ENCODE measurements at regions not wholly inside any gene's neighbourhood (a gene's known extent, or its start where the extent isn't known, plus 50 kb on each side); places are given as distances from the start of the nearest gene placed in this dataset.

- Histone ChIP-seq H3K79me2 (ENCODE audit: control insufficient read depth, insufficient read depth, low read length, poor library complexity) (no peaks in the 10 kb centered on the region), H3K18ac (ENCODE audit: low read length) (no peak overlapping the region), H3K14ac (ENCODE audit: low read length) (no peak overlapping the region), H4K8ac (ENCODE audit: low read depth, low read length) (no peak overlapping the region), H4K12ac (ENCODE audit: low read depth, low read length) (no peak overlapping the region), H3K4me1 (ENCODE audit: control insufficient read depth in 1 of 2, insufficient read depth in 2 of 2, low read length in 2 of 2) (no peaks in the 10 kb centered on the region), H4K91ac (ENCODE audit: low read depth, low read length) (no peak overlapping the region), H2BK5ac (ENCODE audit: low read depth, low read length, poor library complexity) (no peak overlapping the region), H2BK12ac (ENCODE audit: low read length) (no peak overlapping the region), H3K4ac (ENCODE audit: low read depth, low read length) (no peak overlapping the region), H2AFZ (ENCODE audit: insufficient read depth, low read length, poor library complexity) (no peak overlapping the region), H3K9ac (ENCODE audit: low read length) (no peak overlapping the region), H3K4me2 (ENCODE audit: low read length) (no peak overlapping the region), H3K36me3 (ENCODE audit: control insufficient read depth in 1 of 2, insufficient read depth in 2 of 2, low read length in 2 of 2) (no peaks in the 10 kb centered on the region), H3K4me3 (ENCODE audit: low read depth, low read length) (no peak overlapping the region), H3K9me3 (ENCODE audit: insufficient read depth, low read depth, low read length) (no peaks in the 10 kb centered on the region), H3K23ac (ENCODE audit: low read length) (no peak overlapping the region), H2BK120ac (ENCODE audit: insufficient read depth, low read length, poor library complexity) (no peak overlapping the region), H3K79me1 (ENCODE audit: low read length) (no peaks in the 10 kb centered on the region), H2AK5ac (ENCODE audit: low read length) (no peak overlapping the region), H3K27ac (ENCODE audit: low read depth, low read length) (no peak overlapping the region), H3K27me3 (ENCODE audit: insufficient read depth, low read length) (no peaks in the 10 kb centered on the region)
- no CpG with 5 or more reads among the region's 2 CpGs for whole genome bisulfite sequencing (ENCODE audit: extremely low coverage, insufficient coverage, insufficient read length)
- peak in 1 of 2 donors; percentile 10 for DNase-seq
These were observed 58.0 kb upstream of the TEX9 start for GRCh38 chr15:56307180-56307579.

- Histone ChIP-seq H4K91ac (ENCODE audit: low read depth, low read length) (no peak overlapping the region), H3K14ac (ENCODE audit: low read length) (no peak overlapping the region), H2BK120ac (ENCODE audit: insufficient read depth, low read length, poor library complexity) (no peak overlapping the region), H3K18ac (ENCODE audit: low read length) (no peak overlapping the region), H3K79me1 (ENCODE audit: low read length) (no peaks in the 10 kb centered on the region), H3K4ac (ENCODE audit: low read depth, low read length) (no peak overlapping the region), H3K27ac (ENCODE audit: low read depth, low read length) (no peak overlapping the region), H3K23ac (ENCODE audit: low read length) (no peak overlapping the region), H2BK12ac (ENCODE audit: low read length) (no peak overlapping the region), H4K8ac (ENCODE audit: low read depth, low read length) (no peak overlapping the region), H3K36me3 (ENCODE audit: control insufficient read depth in 1 of 2, insufficient read depth in 2 of 2, low read length in 2 of 2) (no peaks in the 10 kb centered on the region), H3K79me2 (ENCODE audit: control insufficient read depth, insufficient read depth, low read length, poor library complexity) (no peaks in the 10 kb centered on the region), H4K12ac (ENCODE audit: low read depth, low read length) (no peak overlapping the region), H3K9ac (ENCODE audit: low read length) (no peak overlapping the region), H2AFZ (ENCODE audit: insufficient read depth, low read length, poor library complexity) (no peak overlapping the region), H3K27me3 (ENCODE audit: insufficient read depth, low read length) (no peaks in the 10 kb centered on the region), H2AK5ac (ENCODE audit: low read length) (no peak overlapping the region), H3K4me3 (ENCODE audit: low read depth, low read length) (no peak overlapping the region), H3K9me3 (ENCODE audit: insufficient read depth, low read depth, low read length) (no peaks in the 10 kb centered on the region), H3K4me2 (ENCODE audit: low read length) (no peak overlapping the region), H3K4me1 (ENCODE audit: control insufficient read depth in 1 of 2, insufficient read depth in 2 of 2, low read length in 2 of 2) (no peaks in the 10 kb centered on the region), H2BK5ac (ENCODE audit: low read depth, low read length, poor library complexity) (no peak overlapping the region)
- WGBS (ENCODE audit: extremely low coverage, insufficient coverage, insufficient read length): no CpG with 5 or more reads among the region's 1 CpG
- DNase-seq: no peak
These were observed 55.0 kb upstream of the RFX7 start for GRCh38 chr15:56298723-56299122.

- no peak overlapping the region for H2AFZ ChIP-seq (ENCODE audit: insufficient read depth, low read length, poor library complexity)
- no peak overlapping the region for H4K12ac ChIP-seq (ENCODE audit: low read depth, low read length)
- H2BK5ac ChIP-seq (ENCODE audit: low read depth, low read length, poor library complexity): no peak overlapping the region
- H3K79me2 ChIP-seq (ENCODE audit: control insufficient read depth, insufficient read depth, low read length, poor library complexity): no peaks in the 10 kb centered on the region
- no peak overlapping the region for H3K4me2 ChIP-seq (ENCODE audit: low read length)
- H3K4ac ChIP-seq (ENCODE audit: low read depth, low read length): no peak overlapping the region
- no peaks in the 10 kb centered on the region for H3K4me1 ChIP-seq (ENCODE audit: control insufficient read depth in 1 of 2, insufficient read depth in 2 of 2, low read length in 2 of 2)
- peaks cover 2% of the 10 kb centered on the region for H3K9me3 ChIP-seq (ENCODE audit: insufficient read depth, low read depth, low read length)
- no peaks in the 10 kb centered on the region for H3K79me1 ChIP-seq (ENCODE audit: low read length)
- no peaks in the 10 kb centered on the region for H3K27me3 ChIP-seq (ENCODE audit: insufficient read depth, low read length)
- no peak overlapping the region for H2BK120ac ChIP-seq (ENCODE audit: insufficient read depth, low read length, poor library complexity)
- H3K9ac ChIP-seq (ENCODE audit: low read length): no peak overlapping the region
- no peak overlapping the region for H4K8ac ChIP-seq (ENCODE audit: low read depth, low read length)
- no peak overlapping the region for H3K23ac ChIP-seq (ENCODE audit: low read length)
- H2AK5ac ChIP-seq (ENCODE audit: low read length): no peak overlapping the region
- H3K36me3 ChIP-seq (ENCODE audit: control insufficient read depth in 1 of 2, insufficient read depth in 2 of 2, low read length in 2 of 2): no peaks in the 10 kb centered on the region
- DNase-seq: no peak
- no peak overlapping the region for H4K91ac ChIP-seq (ENCODE audit: low read depth, low read length)
- H3K4me3 ChIP-seq (ENCODE audit: low read depth, low read length): no peak overlapping the region
- WGBS (ENCODE audit: extremely low coverage, insufficient coverage, insufficient read length): no CpG with 5 or more reads among the region's 2 CpGs
- H2BK12ac ChIP-seq (ENCODE audit: low read length): no peak overlapping the region
- H3K18ac ChIP-seq (ENCODE audit: low read length): no peak overlapping the region
- H3K14ac ChIP-seq (ENCODE audit: low read length): no peak overlapping the region
- no peak overlapping the region for H3K27ac ChIP-seq (ENCODE audit: low read depth, low read length)
These were observed 51.8 kb upstream of the RFX7 start for GRCh38 chr15:56295433-56295832.

GRCh38 chr15:56293495-56294292, 50.0 kb upstream of the RFX7 start:
- Histone ChIP-seq H2BK5ac (ENCODE audit: low read depth, low read length, poor library complexity) (no peak overlapping the region), H2BK12ac (ENCODE audit: low read length) (no peak overlapping the region), H3K27ac (ENCODE audit: low read depth, low read length) (no peak overlapping the region), H3K14ac (ENCODE audit: low read length) (no peak overlapping the region), H3K18ac (ENCODE audit: low read length) (no peak overlapping the region), H3K4me3 (ENCODE audit: low read depth, low read length) (no peak overlapping the region), H2AFZ (ENCODE audit: insufficient read depth, low read length, poor library complexity) (no peak overlapping the region), H3K79me1 (ENCODE audit: low read length) (no peaks in the 10 kb centered on the region), H4K8ac (ENCODE audit: low read depth, low read length) (no peak overlapping the region), H3K4ac (ENCODE audit: low read depth, low read length) (no peak overlapping the region), H3K9me3 (ENCODE audit: insufficient read depth, low read depth, low read length) (peaks cover 6% of the 10 kb centered on the region), H3K79me2 (ENCODE audit: control insufficient read depth, insufficient read depth, low read length, poor library complexity) (no peaks in the 10 kb centered on the region), H3K27me3 (ENCODE audit: insufficient read depth, low read length) (no peaks in the 10 kb centered on the region), H3K4me1 (ENCODE audit: control insufficient read depth in 1 of 2, insufficient read depth in 2 of 2, low read length in 2 of 2) (no peaks in the 10 kb centered on the region), H4K12ac (ENCODE audit: low read depth, low read length) (no peak overlapping the region), H4K91ac (ENCODE audit: low read depth, low read length) (no peak overlapping the region), H3K23ac (ENCODE audit: low read length) (no peak overlapping the region), H2BK120ac (ENCODE audit: insufficient read depth, low read length, poor library complexity) (no peak overlapping the region), H3K36me3 (ENCODE audit: control insufficient read depth in 1 of 2, insufficient read depth in 2 of 2, low read length in 2 of 2) (no peaks in the 10 kb centered on the region), H3K9ac (ENCODE audit: low read length) (no peak overlapping the region), H3K4me2 (ENCODE audit: low read length) (no peak overlapping the region), H2AK5ac (ENCODE audit: low read length) (no peak overlapping the region)
- no CpG with 5 or more reads among the region's 5 CpGs for WGBS (ENCODE audit: extremely low coverage, insufficient coverage, insufficient read length)
- DNase-seq: no peak

Data from trophoblast cell (in vitro differentiated cells and primary cell).